Common myeloid progenitor, CD34-positive (primary cell): ENCODE measurements at regions not wholly inside any gene's neighbourhood (a gene's known extent, or its start where the extent isn't known, plus 50 kb on each side); places are given as distances from the start of the nearest gene placed in this dataset.

Experiments used
- CTCF ChIA-PET: fragments of 350-600 bp; sonication (Branson Sonifier 250); formaldehyde crosslinking; loops from one replicate; lab custom pipeline; 2021; ENCODE audit warnings: antibody characterized with exemption; lab: Charles Lee
- POLR2A ChIA-PET: fragments of 350-600 bp; sonication (Branson Sonifier 250); formaldehyde crosslinking; loops from one replicate; lab custom pipeline; 2021; ENCODE audit warnings: antibody characterized with exemption; lab: Charles Lee
- DNase-seq, 3 donors: peaks; one replicate each; pipeline versions ENCODE4 v3.0.0 to v3.0.0-alpha.2; 2013
- H3K27ac ChIP-seq, 2 experiments: 1 replicate in 1 of 2; 2 replicates in 1 of 2; pipeline ENCODE4 v1.7.0; 2013; ENCODE audit warnings: inconsistent platforms in 2 of 2, low read length in 2 of 2, mild to moderate bottlenecking in 2 of 2, low read depth in 1 of 2, moderate library complexity in 1 of 2; ENCODE audit not compliant: severe bottlenecking in 2 of 2, insufficient read depth in 1 of 2, poor library complexity in 1 of 2
- H3K27me3 ChIP-seq, 5 experiments: replicated peaks in 2 of 5; 1 replicate in 3 of 5; 2 replicates in 2 of 5; pipeline versions ENCODE4 v1.6.1 to v1.7.0; 2013; ENCODE audit warnings: low read length in 4 of 5, mild to moderate bottlenecking in 2 of 5, moderate library complexity in 2 of 5, inconsistent platforms in 1 of 5; ENCODE audit not compliant: insufficient read depth in 5 of 5, control insufficient read depth in 4 of 5
- H3K36me3 ChIP-seq, 4 experiments: 1 replicate in 2 of 4; 2 replicates in 2 of 4; pipeline versions ENCODE4 v1.6.1 to v1.7.0; 2013; ENCODE audit warnings: low read length in 3 of 4, control low read depth in 1 of 4, mild to moderate bottlenecking in 1 of 4; ENCODE audit not compliant: control insufficient read depth in 4 of 4, insufficient read depth in 4 of 4
- H3K4me1 ChIP-seq, 4 experiments: 1 replicate in 3 of 4; 2 replicates in 1 of 4; pipeline versions ENCODE4 v1.6.1 to v1.7.1; 2013; ENCODE audit warnings: low read length in 3 of 4, mild to moderate bottlenecking in 3 of 4, control low read depth in 1 of 4, inconsistent platforms in 1 of 4, moderate library complexity in 1 of 4; ENCODE audit not compliant: control insufficient read depth in 4 of 4, insufficient read depth in 4 of 4; ENCODE audit errors: control extremely low read depth in 1 of 4
- H3K4me3 ChIP-seq, 7 experiments: 1 replicate in 4 of 7; 2 replicates in 3 of 7; pipeline versions ENCODE4 v1.5.1 to v1.7.0; 2013; ENCODE audit warnings: mild to moderate bottlenecking in 7 of 7, low read length in 6 of 7, moderate library complexity in 6 of 7, inconsistent platforms in 2 of 7, low read depth in 2 of 7, control low read depth in 1 of 7; ENCODE audit not compliant: insufficient read depth in 4 of 7, control insufficient read depth in 1 of 7; ENCODE audit errors: extremely low read depth in 1 of 7
- H3K9me3 ChIP-seq, 5 experiments: 1 replicate in 4 of 5; 2 replicates in 1 of 5; pipeline versions ENCODE4 v1.6.1 to v1.7.1; 2013; ENCODE audit warnings: low read length in 4 of 5, mild to moderate bottlenecking in 2 of 5, inconsistent platforms in 1 of 5, low read depth in 1 of 5, moderate library complexity in 1 of 5; ENCODE audit not compliant: control insufficient read depth in 4 of 5, insufficient read depth in 2 of 5; ENCODE audit errors: control extremely low read depth in 1 of 5
- WGBS: methylation state at CpG from one replicate; pipeline ENCODE4 v1.1.5; 2013; ENCODE audit not compliant: insufficient coverage; 5-methylcytosine and 5-hydroxymethylcytosine counted together

DNA sequence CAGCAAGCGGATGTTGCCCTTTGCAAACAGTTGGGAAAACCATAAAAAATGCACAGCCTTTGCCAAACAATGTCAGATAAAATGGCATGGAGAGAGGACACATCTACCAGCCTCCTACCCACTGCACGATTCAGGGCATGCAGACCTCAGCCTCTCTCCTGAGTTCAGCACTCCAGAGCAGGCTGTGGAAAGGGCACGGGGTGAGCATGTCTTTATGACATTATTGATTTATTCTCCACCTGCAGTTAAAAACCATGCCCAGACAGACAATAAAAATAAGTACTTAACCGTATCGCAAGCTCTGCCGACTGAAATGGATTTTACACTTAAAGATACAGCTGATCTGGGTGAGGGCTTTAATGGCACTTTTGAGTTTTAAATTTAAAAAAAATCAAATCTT, 127.1 kb downstream of the MAF start:
- 100% methylated on average over 1 of the region's 6 CpGs for WGBS
- no peak overlapping the region for H3K4me3 ChIP-seq

GRCh38 chr16:79472426-79472825, 128.1 kb downstream of the MAF start:
- no peak overlapping the region for H3K27ac ChIP-seq
- WGBS: 100% methylated on average over 1 of the region's 3 CpGs
- DNase-seq: no peak
- ChIA-PET CTCF (no interaction called here), POLR2A (no interaction called here)
- H3K4me1 ChIP-seq: no peaks in the 10 kb centered on the region
- no peak overlapping the region for H3K4me3 ChIP-seq
- H3K36me3 ChIP-seq: no peaks in the 10 kb centered on the region
- H3K9me3 ChIP-seq: no peaks in the 10 kb centered on the region
- no peaks in the 10 kb centered on the region for H3K27me3 ChIP-seq

More for the DNA sequence above, 127.1 kb downstream of the MAF start:
- CTCF ChIA-PET: no interaction called here
- H3K4me1 ChIP-seq: no peaks in the 10 kb centered on the region
- H3K27me3 ChIP-seq: no peaks in the 10 kb centered on the region
- POLR2A ChIA-PET: no interaction called here
- no peaks in the 10 kb centered on the region for H3K9me3 ChIP-seq
- no peak for DNase-seq
- no peaks in the 10 kb centered on the region for H3K36me3 ChIP-seq
- H3K27ac ChIP-seq: no peak overlapping the region

DNA sequence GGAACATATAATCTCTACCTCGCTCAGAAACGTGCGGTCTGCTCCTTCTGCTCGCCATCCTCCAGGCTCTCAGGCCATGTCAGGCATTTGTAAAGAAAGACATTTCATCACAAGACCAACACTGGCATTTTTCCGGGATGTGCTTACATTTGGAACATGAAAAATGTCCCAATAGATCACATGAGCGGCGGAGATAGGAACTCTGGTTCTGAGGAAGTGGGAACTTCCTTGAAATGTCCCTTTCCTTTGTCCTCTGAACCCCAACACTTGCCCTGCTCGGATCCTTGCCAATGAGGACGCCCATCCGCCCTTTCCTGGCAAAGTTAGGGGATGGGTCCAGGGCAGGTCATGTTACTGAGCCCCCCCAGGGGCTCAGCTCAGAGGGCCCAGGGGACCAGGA, 130.5 kb downstream of the MAF start:
- Histone ChIP-seq H3K27ac (no peak overlapping the region), H3K36me3 (no peaks in the 10 kb centered on the region), H3K9me3 (no peaks in the 10 kb centered on the region), H3K4me3 (no peak overlapping the region), H3K27me3 (no peaks in the 10 kb centered on the region), H3K4me1 (no peaks in the 10 kb centered on the region)
- DNase-seq: no peak
- CTCF ChIA-PET: no interaction called here
- WGBS: 95% methylated on average over 9 of the region's 10 CpGs
- POLR2A ChIA-PET: interaction anchor here (0.7 kb wide), 1 partner anchor 1324 kb away, joined by 4 read pairs; no protein-coding TSS in a partner anchor

- Histone ChIP-seq H3K27ac (no peak overlapping the region), H3K4me3 (no peak overlapping the region), H3K9me3 (no peaks in the 10 kb centered on the region), H3K36me3 (no peaks in the 10 kb centered on the region), H3K4me1 (peaks cover 0 to 4% (median 0%) of the 10 kb centered on the region in 4 experiments), H3K27me3 (no peaks in the 10 kb centered on the region)
- CTCF ChIA-PET: interaction anchor here (1.1 kb wide), 1 partner anchor 15 kb away, joined by 4 read pairs; no protein-coding TSS in a partner anchor
- DNase-seq: no peak
- 100% methylated on average over 3 of the region's 4 CpGs for WGBS
- POLR2A ChIA-PET: no interaction called here
Observed at GRCh38 chr16:79468631-79469030, 131.9 kb downstream of the MAF start.

- CTCF ChIA-PET: no interaction called here
- POLR2A ChIA-PET: no interaction called here
Observed at GRCh38 chr16:79468121-79468552, 132.4 kb downstream of the MAF start.

DNA sequence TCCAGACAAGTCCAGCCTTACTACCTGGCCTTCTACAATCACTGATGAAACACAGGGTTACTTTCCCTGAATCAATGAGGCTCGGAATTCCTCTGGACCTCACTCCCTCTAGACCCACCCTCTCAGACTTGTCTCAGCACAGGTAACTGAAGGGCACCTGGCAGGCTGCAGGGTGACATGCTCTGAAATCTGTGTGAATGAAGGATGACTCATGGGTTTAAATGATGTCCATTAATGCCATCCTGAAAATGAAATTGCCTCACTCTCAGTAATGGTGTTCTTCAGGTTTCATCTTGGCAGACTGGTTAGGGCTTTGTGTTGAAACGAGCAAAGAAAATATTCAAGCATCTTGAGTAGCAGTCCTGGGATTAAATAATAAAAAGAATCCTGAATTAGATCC, 134.4 kb downstream of the MAF start:
- ChIA-PET POLR2A (no interaction called here), CTCF (no interaction called here)
- Histone ChIP-seq H3K9me3 (no peaks in the 10 kb centered on the region), H3K36me3 (no peaks in the 10 kb centered on the region), H3K4me1 (peaks cover 0 to 4% (median 0%) of the 10 kb centered on the region in 4 experiments), H3K27me3 (no peaks in the 10 kb centered on the region), H3K27ac (no peak overlapping the region), H3K4me3 (no peak overlapping the region)
- DNase-seq: no peak
- 100% methylated on average over 2 of the region's 2 CpGs for WGBS

More at GRCh38 chr16:79468121-79468552, 132.4 kb downstream of the MAF start:
- Histone ChIP-seq H3K9me3 (no peaks in the 10 kb centered on the region), H3K4me3 (no peak overlapping the region), H3K27ac (no peak overlapping the region), H3K36me3 (no peaks in the 10 kb centered on the region), H3K27me3 (no peaks in the 10 kb centered on the region), H3K4me1 (peaks cover 0 to 4% (median 0%) of the 10 kb centered on the region in 4 experiments)
- DNase-seq: no peak
- 99% methylated on average over 8 of the region's 10 CpGs for WGBS

- Histone ChIP-seq H3K4me3 (no peak overlapping the region), H3K27me3 (no peaks in the 10 kb centered on the region), H3K36me3 (no peaks in the 10 kb centered on the region), H3K4me1 (peaks cover 0 to 4% (median 0%) of the 10 kb centered on the region in 4 experiments), H3K9me3 (no peaks in the 10 kb centered on the region), H3K27ac (no peak overlapping the region)
- DNase-seq: no peak
- ChIA-PET POLR2A (no interaction called here), CTCF (no interaction called here)
- 40% methylated on average over 5 of the region's 5 CpGs for WGBS
Observed at GRCh38 chr16:79463841-79464240, 136.7 kb downstream of the MAF start.
